HCT116 (cell line): ENCODE measurements at regions not wholly inside any gene's neighbourhood (a gene's known extent, or its start where the extent isn't known, plus 50 kb on each side); places are given as distances from the start of the nearest gene placed in this dataset.

Experiments used
- ATAC-seq: fragments of 200-7000 bp; cut with Tn5 transposase; 2 replicates; pipeline ENCODE4 v1.9.1; 2020; ENCODE audit warnings: mild to moderate bottlenecking, moderate library complexity
- BruUV-seq: library from RNA; stranded (reverse); fragments of 400-500 nt; replicated peaks from 2 replicates; lab custom pipeline; 2021; lab: Mats Ljungman, UMichigan
- CTCF ChIA-PET: fragments of 300-600 bp; sonication (Branson Sonifier 250); formaldehyde crosslinking; loops from one replicate; lab custom pipeline; 2021; ENCODE audit warnings: antibody characterized with exemption; lab: Charles Lee
- POLR2A ChIA-PET: fragments of 300-600, 350-600 bp; sonication (Branson Sonifier 250); formaldehyde crosslinking; loops from one replicate; lab custom pipeline; 2021; ENCODE audit warnings: antibody characterized with exemption; lab: Charles Lee
- RAD21 ChIA-PET, 2 experiments: fragments of 300-600 bp; sonication (Branson Sonifier 250); formaldehyde crosslinking; loops; one replicate each; lab custom pipeline; 2023; ENCODE audit warnings: low total read pairs in 2 of 2; ENCODE audit not compliant: uncharacterized antibody in 2 of 2, unreplicated experiment in 2 of 2, low non-redundant PET in 1 of 2; lab: Charles Lee
- DNase-seq: peaks from one replicate; pipeline ENCODE4 v3.0.0-alpha.2; 2010; ENCODE audit warnings: low read depth, low spot score
- H2AFZ ChIP-seq: fragments of 200-600 bp; shearing (Covaris generic), sonication (generic); 2 replicates; pipeline ENCODE4 v1.6.1; 2017; ENCODE audit warnings: low read depth, mixed run types, mixed read lengths, antibody characterized with exemption, low read length; ENCODE audit not compliant: poor library complexity, severe bottlenecking
- H3K27ac ChIP-seq: 2 replicates; pipeline ENCODE4 v1.5.1; 2012; ENCODE audit warnings: low read depth, low read length
- H3K27me3 ChIP-seq: fragments of 200-600 bp; sonication (generic); 2 replicates; pipeline ENCODE4 v1.6.1; 2016; ENCODE audit warnings: mixed run types, low read length, mixed read lengths; ENCODE audit not compliant: insufficient read depth
- H3K36me3 ChIP-seq, 2 experiments: fragments of 200-500 bp in 1 of 2; fragments of 200-600 bp in 1 of 2; sonication (Bioruptor generic) in 1 of 2; sonication (generic) in 1 of 2; 2 replicates each; pipeline versions ENCODE4 v1.5.1 to v1.6.1; 2014 to 2016; ENCODE audit warnings: low read length in 2 of 2, inconsistent platforms in 1 of 2, mixed read lengths in 1 of 2, mixed run types in 1 of 2; ENCODE audit not compliant: insufficient read depth in 2 of 2, control insufficient read depth in 1 of 2
- H3K4me1 ChIP-seq, 2 experiments: fragments of 200-600 bp in 1 of 2; sonication (generic) in 1 of 2; 2 replicates each; pipeline versions ENCODE4 v1.5.1 to v1.6.1; 2012 to 2017; ENCODE audit warnings: low read length in 2 of 2, inconsistent platforms in 1 of 2, mild to moderate bottlenecking in 1 of 2, mixed read lengths in 1 of 2, mixed run types in 1 of 2, moderate library complexity in 1 of 2; ENCODE audit not compliant: insufficient read depth in 2 of 2, control insufficient read depth in 1 of 2
- H3K4me2 ChIP-seq: fragments of 200-600 bp; sonication (generic); 2 replicates; pipeline ENCODE4 v1.6.1; 2017; ENCODE audit warnings: mixed run types, low read length, mixed read lengths
- H3K4me3 ChIP-seq, 2 experiments: fragments of 200-600 bp in 1 of 2; sonication (generic) in 1 of 2; replicated peaks in 1 of 2; 2 replicates each; pipeline ENCODE4 v1.5.1; 2011 to 2016; ENCODE audit warnings: low read length in 2 of 2, control low read depth in 1 of 2, low read depth in 1 of 2, mild to moderate bottlenecking in 1 of 2, mixed read lengths in 1 of 2, mixed run types in 1 of 2
- H3K79me2 ChIP-seq: fragments of 200-600 bp; sonication (generic); 2 replicates; pipeline ENCODE4 v1.6.1; 2017; ENCODE audit warnings: mild to moderate bottlenecking, mixed run types, low read length, moderate library complexity, mixed read lengths; ENCODE audit not compliant: insufficient read depth
- H3K9ac ChIP-seq: fragments of 200-600 bp; sonication (generic); 2 replicates; pipeline ENCODE4 v1.6.1; 2016; ENCODE audit warnings: low read length, mixed read lengths
- H3K9me2 ChIP-seq: fragments of 200-600 bp; sonication (generic), shearing (Covaris generic); 2 replicates; pipeline ENCODE4 v1.6.1; 2017; ENCODE audit warnings: mixed run types, mild to moderate bottlenecking, moderate library complexity; ENCODE audit not compliant: insufficient read depth
- H3K9me3 ChIP-seq, 2 experiments: fragments of 200-500 bp in 1 of 2; fragments of 200-600 bp in 1 of 2; sonication (Bioruptor generic) in 1 of 2; sonication (generic) in 1 of 2; 2 replicates each; pipeline ENCODE4 v1.6.1; 2014 to 2017; ENCODE audit warnings: low read length in 2 of 2, mixed read lengths in 2 of 2, inconsistent platforms in 1 of 2, low read depth in 1 of 2, mild to moderate bottlenecking in 1 of 2, mixed run types in 1 of 2, moderate library complexity in 1 of 2; ENCODE audit not compliant: control insufficient read depth in 1 of 2, insufficient read depth in 1 of 2
- H4K20me1 ChIP-seq: fragments of 200-600 bp; sonication (generic), shearing (Covaris generic); 2 replicates; pipeline ENCODE4 v1.6.1; 2017; ENCODE audit warnings: mixed run types, mild to moderate bottlenecking, moderate library complexity; ENCODE audit not compliant: insufficient read depth
- CBX3 ChIP-seq: IDR thresholded peaks from 2 replicates; pipeline ENCODE4 v1.6.1; 2012; ENCODE audit warnings: low read depth
- CEBPB ChIP-seq: IDR thresholded peaks from 2 replicates; pipeline ENCODE4 v1.6.1; 2012; ENCODE audit warnings: low read depth
- ELF1 ChIP-seq: IDR thresholded peaks from 2 replicates; pipeline ENCODE4 v1.6.1; 2012; ENCODE audit warnings: low read depth, borderline replicate concordance
- FOSL1 ChIP-seq: IDR thresholded peaks from 2 replicates; pipeline ENCODE4 v1.6.1; 2012; ENCODE audit warnings: low read depth
- JUND ChIP-seq: IDR thresholded peaks from 2 replicates; pipeline ENCODE4 v1.6.1; 2012
- POLR2A ChIP-seq: IDR thresholded peaks from 2 replicates; pipeline ENCODE4 v1.7.0; 2011; ENCODE audit warnings: borderline replicate concordance; ENCODE audit not compliant: insufficient read depth, insufficient read length; ENCODE audit errors: extremely low read depth
- POLR2AphosphoS5 ChIP-seq: IDR thresholded peaks from 2 replicates; pipeline ENCODE4 v1.6.1; 2011; ENCODE audit warnings: mild to moderate bottlenecking, low read depth, low read length, moderate library complexity
- TCF7L2 ChIP-seq: IDR thresholded peaks from 2 replicates; pipeline ENCODE4 v1.7.0; 2011; ENCODE audit warnings: borderline replicate concordance, inconsistent platforms; ENCODE audit not compliant: insufficient read depth, insufficient read length; ENCODE audit errors: extremely low read depth
- YY1 ChIP-seq: IDR thresholded peaks from 2 replicates; pipeline ENCODE4 v1.6.1; 2011; ENCODE audit warnings: low read length, low read depth, moderate library complexity, mild to moderate bottlenecking; ENCODE audit not compliant: insufficient replicate concordance; ENCODE audit errors: extremely low read depth
- ZFX ChIP-seq: fragments of 450-650 bp; IDR thresholded peaks from 2 replicates; pipeline ENCODE4 v1.6.1; 2017
- intact Hi-C: fragments of 100-400 bp; cut with micrococcal nuclease; formaldehyde crosslinking; loops from 2 replicates; pipeline ENCODE4 v1.10.0; 2022
- TF ChIP-seq, protein P1 (sequence below): IDR thresholded peaks from 2 replicates; pipeline ENCODE4 v1.6.1; 2012

DNA sequence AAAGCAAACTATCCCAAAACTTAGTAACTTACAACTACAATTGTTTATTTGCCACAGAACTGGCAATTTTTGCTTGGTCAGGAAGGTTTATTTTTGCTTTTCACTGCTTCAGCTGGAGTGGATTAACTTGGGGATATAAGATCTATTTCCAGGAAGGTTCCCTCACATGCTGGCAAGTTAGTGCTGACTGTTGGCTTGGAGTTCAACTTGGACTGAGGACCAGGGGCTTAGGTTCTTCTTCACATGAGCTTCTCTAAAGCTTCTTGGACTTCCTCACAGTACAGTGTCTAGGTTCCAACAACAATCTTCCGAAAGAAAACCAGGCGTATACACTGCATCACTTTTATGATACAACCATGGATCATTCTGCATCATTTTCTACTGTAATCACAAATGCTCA lies 264.4 kb downstream of the CHL1 start:
- H2AFZ ChIP-seq, result no peak overlapping the region
- no peak for ATAC-seq
- TF ChIP-seq CEBPB, result no peak
- no peak for TF ChIP-seq YY1
- TF ChIP-seq POLR2A, result no peak
- TF ChIP-seq CBX3, result no peak
- TF ChIP-seq, all 23 proteins: peak for 0
- BruUV-seq, result no TSS peak
- H3K27ac ChIP-seq, result no peak overlapping the region
- H3K4me1 ChIP-seq, result no peaks in the 10 kb centered on the region
- no peaks in the 10 kb centered on the region for H3K27me3 ChIP-seq
- H3K9me2 ChIP-seq, result no peaks in the 10 kb centered on the region
- no peak overlapping the region for H3K4me2 ChIP-seq
- H3K4me3 ChIP-seq, result no peak overlapping the region
- H4K20me1 ChIP-seq, result no peaks in the 10 kb centered on the region
- peaks cover 5 to 12% of the 10 kb centered on the region in 2 experiments; a peak in 3 of 4 replicates for H3K9me3 ChIP-seq
- DNase-seq, result no peak
- no peaks in the 10 kb centered on the region for H3K36me3 ChIP-seq
- H3K9ac ChIP-seq, result no peak overlapping the region
- no peaks in the 10 kb centered on the region for H3K79me2 ChIP-seq
- ChIA-PET POLR2A (no interaction called here), CTCF (no interaction called here), RAD21 (no interaction called here)
- intact Hi-C loops, result no loop called here

DNA sequence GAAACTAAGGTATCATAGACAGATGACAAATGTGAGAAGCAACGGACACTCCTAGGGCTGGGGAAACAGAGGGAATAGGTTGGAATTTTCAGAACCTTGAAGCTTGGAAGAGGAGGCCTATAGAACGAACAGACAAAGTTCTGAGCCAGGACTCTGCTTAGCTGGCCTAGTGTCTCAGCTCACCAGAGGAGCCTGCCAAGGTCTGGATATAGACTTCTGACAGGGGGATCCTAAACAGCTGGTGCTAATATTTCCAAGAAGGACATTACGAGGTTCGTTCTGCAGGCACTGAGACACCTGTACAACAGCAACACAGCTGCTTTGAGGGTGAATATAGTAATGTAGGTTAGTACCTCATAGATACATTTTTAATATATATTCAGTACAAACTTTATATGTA lies 266.3 kb downstream of the CHL1 start:
- Histone ChIP-seq H3K9me3 (peaks cover 8 to 12% of the 10 kb centered on the region in 2 experiments; a peak in 2 of 4 replicates), H3K27me3 (no peaks in the 10 kb centered on the region), H3K27ac (no peak overlapping the region), H3K4me1 (no peaks in the 10 kb centered on the region), H2AFZ (no peak overlapping the region), H4K20me1 (no peaks in the 10 kb centered on the region), H3K4me3 (no peak overlapping the region), H3K9ac (no peak overlapping the region), H3K36me3 (no peaks in the 10 kb centered on the region), H3K9me2 (no peaks in the 10 kb centered on the region), H3K79me2 (no peaks in the 10 kb centered on the region), H3K4me2 (no peak overlapping the region)
- ChIA-PET CTCF (no interaction called here), RAD21 (no interaction called here), POLR2A (no interaction called here)
- DNase-seq (no peak), ATAC-seq (no peak)
- intact Hi-C loops, result no loop called here
- no TSS peak for BruUV-seq
- TF ChIP-seq TCF7L2 (no peak), ELF1 (no peak), FOSL1 (no peak), POLR2AphosphoS5 (no peak), ZFX (no peak), JUND (no peak)
- TF ChIP-seq, protein P1, sequence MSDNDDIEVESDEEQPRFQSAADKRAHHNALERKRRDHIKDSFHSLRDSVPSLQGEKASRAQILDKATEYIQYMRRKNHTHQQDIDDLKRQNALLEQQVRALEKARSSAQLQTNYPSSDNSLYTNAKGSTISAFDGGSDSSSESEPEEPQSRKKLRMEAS, result no peak
